ENCODE measurements at regions not wholly inside any gene's neighbourhood (a gene's known extent, or its start where the extent isn't known, plus 50 kb on each side); places are given as distances from the start of the nearest gene placed in this dataset.

GRCh38 chr4:130143656-130144055, 1047.7 kb downstream of the C4orf33 start:
- no peaks in the 10 kb centered on the region for H3K9me3 ChIP-seq (ENCODE audit: low read depth)

GRCh38 chr4:130146773-130147172, 1050.8 kb downstream of the C4orf33 start:
- DNase-seq, result no peak
- TF ChIP-seq EZH2phosphoT487 (IDR thresholded peaks at IDR 0.05; ENCODE audit: insufficient read depth, low read depth) (no peak), EZH2 (IDR thresholded peaks at IDR 0.05; ENCODE audit: insufficient read depth, poor library complexity, severe bottlenecking) (no peak)
- H3K9me2 ChIP-seq (ENCODE audit: insufficient read depth), result no peaks in the 10 kb centered on the region
- H4K20me1 ChIP-seq (ENCODE audit: insufficient read depth), result no peaks in the 10 kb centered on the region
- WGBS, 2 experiments (ENCODE audit: low coverage in 1 of 2, low lambda C conversion rate in 2 of 2, missing lambda C conversion rate in 2 of 2), result 10% methylated on average over 2 of the region's 2 CpGs
- in situ Hi-C loops (cut with MboI), result no loop called here
- H3K27me3 ChIP-seq (replicated peaks; ENCODE audit: insufficient read depth), result no peaks in the 10 kb centered on the region
- H3K36me3 ChIP-seq (ENCODE audit: low read depth), result no peaks in the 10 kb centered on the region
- no peak overlapping the region for H3K4me3 ChIP-seq
- H3K27ac ChIP-seq, result no peak overlapping the region
- no peaks in the 10 kb centered on the region for H3K79me2 ChIP-seq (ENCODE audit: insufficient read depth)
- H3K4me2 ChIP-seq (ENCODE audit: unreplicated experiment), result no peak overlapping the region
- H3F3A ChIP-seq (ENCODE audit: insufficient read depth), result no peaks in the 10 kb centered on the region
- no peaks in the 10 kb centered on the region for H3K4me1 ChIP-seq (ENCODE audit: insufficient read depth)
- H3K9ac ChIP-seq, result no peak overlapping the region
- H2AFZ ChIP-seq, result no peak overlapping the region
- H3K9me3 ChIP-seq (ENCODE audit: low read depth), result no peaks in the 10 kb centered on the region

More at GRCh38 chr4:130143656-130144055, 1047.7 kb downstream of the C4orf33 start:
- Histone ChIP-seq H3K4me3 (no peak overlapping the region), H3K36me3 (ENCODE audit: low read depth) (no peaks in the 10 kb centered on the region), H3K79me2 (ENCODE audit: insufficient read depth) (no peaks in the 10 kb centered on the region), H3F3A (ENCODE audit: insufficient read depth) (no peaks in the 10 kb centered on the region), H3K9me2 (ENCODE audit: insufficient read depth) (no peaks in the 10 kb centered on the region), H3K9ac (no peak overlapping the region), H4K20me1 (ENCODE audit: insufficient read depth) (no peaks in the 10 kb centered on the region), H2AFZ (no peak overlapping the region), H3K4me2 (ENCODE audit: unreplicated experiment) (no peak overlapping the region), H3K4me1 (ENCODE audit: insufficient read depth) (no peaks in the 10 kb centered on the region), H3K27me3 (replicated peaks; ENCODE audit: insufficient read depth) (no peaks in the 10 kb centered on the region), H3K27ac (no peak overlapping the region)
- in situ Hi-C loops (cut with MboI), result no loop called here
- 0% methylated on average over 1 of the region's 1 CpG for WGBS, 2 experiments (ENCODE audit: low coverage in 1 of 2, low lambda C conversion rate in 2 of 2, missing lambda C conversion rate in 2 of 2)
- TF ChIP-seq EZH2phosphoT487 (IDR thresholded peaks at IDR 0.05; ENCODE audit: insufficient read depth, low read depth) (no peak), EZH2 (IDR thresholded peaks at IDR 0.05; ENCODE audit: insufficient read depth, poor library complexity, severe bottlenecking) (no peak)
- no peak for DNase-seq

- in situ Hi-C loops (cut with MboI), result no loop called here
- no peak overlapping the region for H2AFZ ChIP-seq
- no peaks in the 10 kb centered on the region for H3K36me3 ChIP-seq (ENCODE audit: low read depth)
- H3K9me2 ChIP-seq (ENCODE audit: insufficient read depth), result no peaks in the 10 kb centered on the region
- H3K4me2 ChIP-seq (ENCODE audit: unreplicated experiment), result no peak overlapping the region
- H3K27ac ChIP-seq, result no peak overlapping the region
- no peak for DNase-seq
- 10 to 29% methylated on average over 2 of the region's 2 CpGs for WGBS, 2 experiments (ENCODE audit: low coverage in 1 of 2, low lambda C conversion rate in 2 of 2, missing lambda C conversion rate in 2 of 2)
- no peak overlapping the region for H3K9ac ChIP-seq
- no peaks in the 10 kb centered on the region for H3K4me1 ChIP-seq (ENCODE audit: insufficient read depth)
- H3K4me3 ChIP-seq, result no peak overlapping the region
- H3K79me2 ChIP-seq (ENCODE audit: insufficient read depth), result no peaks in the 10 kb centered on the region
- no peaks in the 10 kb centered on the region for H3K9me3 ChIP-seq (ENCODE audit: low read depth)
- TF ChIP-seq EZH2phosphoT487 (IDR thresholded peaks at IDR 0.05; ENCODE audit: insufficient read depth, low read depth) (no peak), EZH2 (IDR thresholded peaks at IDR 0.05; ENCODE audit: insufficient read depth, poor library complexity, severe bottlenecking) (no peak)
- no peaks in the 10 kb centered on the region for H3K27me3 ChIP-seq (replicated peaks; ENCODE audit: insufficient read depth)
- no peaks in the 10 kb centered on the region for H3F3A ChIP-seq (ENCODE audit: insufficient read depth)
- H4K20me1 ChIP-seq (ENCODE audit: insufficient read depth), result no peaks in the 10 kb centered on the region
Measured at GRCh38 chr4:130147641-130148040, 1051.7 kb downstream of the C4orf33 start.

- H3K9me2 ChIP-seq (ENCODE audit: insufficient read depth), result no peaks in the 10 kb centered on the region
- no peak overlapping the region for H3K4me2 ChIP-seq (ENCODE audit: unreplicated experiment)
- no peaks in the 10 kb centered on the region for H4K20me1 ChIP-seq (ENCODE audit: insufficient read depth)
- H3K4me1 ChIP-seq (ENCODE audit: insufficient read depth), result no peaks in the 10 kb centered on the region
- in situ Hi-C loops (cut with MboI), result no loop called here
- H3K79me2 ChIP-seq (ENCODE audit: insufficient read depth), result no peaks in the 10 kb centered on the region
- no peaks in the 10 kb centered on the region for H3K9me3 ChIP-seq (ENCODE audit: low read depth)
- no peak overlapping the region for H3K9ac ChIP-seq
- H2AFZ ChIP-seq, result no peak overlapping the region
- H3F3A ChIP-seq (ENCODE audit: insufficient read depth), result no peaks in the 10 kb centered on the region
- no peaks in the 10 kb centered on the region for H3K36me3 ChIP-seq (ENCODE audit: low read depth)
- no peaks in the 10 kb centered on the region for H3K27me3 ChIP-seq (replicated peaks; ENCODE audit: insufficient read depth)
- no peak overlapping the region for H3K4me3 ChIP-seq
- no peak for DNase-seq
- TF ChIP-seq EZH2phosphoT487 (IDR thresholded peaks at IDR 0.05; ENCODE audit: insufficient read depth, low read depth) (no peak), EZH2 (IDR thresholded peaks at IDR 0.05; ENCODE audit: insufficient read depth, poor library complexity, severe bottlenecking) (no peak)
- no peak overlapping the region for H3K27ac ChIP-seq
- WGBS, 2 experiments (ENCODE audit: low coverage in 1 of 2, low lambda C conversion rate in 2 of 2, missing lambda C conversion rate in 2 of 2), result 2 to 8% methylated on average over 2 of the region's 2 CpGs
Measured at GRCh38 chr4:130154901-130155300, 1058.9 kb downstream of the C4orf33 start.

GRCh38 chr4:130163701-130164100, 1067.7 kb downstream of the C4orf33 start:
- no peak overlapping the region for H3K9ac ChIP-seq
- no peaks in the 10 kb centered on the region for H3K4me1 ChIP-seq (ENCODE audit: insufficient read depth)

More at GRCh38 chr4:130163701-130164100, 1067.7 kb downstream of the C4orf33 start:
- Histone ChIP-seq H3K36me3 (ENCODE audit: low read depth) (no peaks in the 10 kb centered on the region), H3K9me3 (ENCODE audit: low read depth) (no peaks in the 10 kb centered on the region), H3K27me3 (replicated peaks; ENCODE audit: insufficient read depth) (no peaks in the 10 kb centered on the region), H3K79me2 (ENCODE audit: insufficient read depth) (no peaks in the 10 kb centered on the region), H3K4me3 (no peak overlapping the region), H3K4me2 (ENCODE audit: unreplicated experiment) (no peak overlapping the region), H3F3A (ENCODE audit: insufficient read depth) (no peaks in the 10 kb centered on the region), H4K20me1 (ENCODE audit: insufficient read depth) (no peaks in the 10 kb centered on the region), H3K9me2 (ENCODE audit: insufficient read depth) (no peaks in the 10 kb centered on the region), H3K27ac (no peak overlapping the region), H2AFZ (no peak overlapping the region)
- no peak for TF ChIP-seq EZH2 (IDR thresholded peaks at IDR 0.05; ENCODE audit: insufficient read depth, poor library complexity, severe bottlenecking)
- TF ChIP-seq EZH2phosphoT487 (IDR thresholded peaks at IDR 0.05; ENCODE audit: insufficient read depth, low read depth), result no peak
- 38% methylated on average over 1 of the region's 1 CpG for WGBS, 2 experiments (ENCODE audit: low coverage in 1 of 2, low lambda C conversion rate in 2 of 2, missing lambda C conversion rate in 2 of 2)
- in situ Hi-C loops (cut with MboI), result no loop called here
- DNase-seq, result no peak

Data from GM23248 (cell line).